ENCODE measurements at regions not wholly inside any gene's neighbourhood (a gene's known extent, or its start where the extent isn't known, plus 50 kb on each side); places are given as distances from the start of the nearest gene placed in this dataset.

GRCh38 chr1:177631770-177632169 is 338.1 kb downstream of the SEC16B start:
- no peak for TF ChIP-seq YY1 (IDR thresholded peaks at IDR 0.05; ENCODE audit: low read depth)
- no peak for TF ChIP-seq TEAD4 (IDR thresholded peaks at IDR 0.05)
- TF ChIP-seq NFIC (IDR thresholded peaks at IDR 0.05), result no peak
- no peak for TF ChIP-seq CREB1 (IDR thresholded peaks at IDR 0.05; ENCODE audit: low read depth)
- no peak for TF ChIP-seq CEBPB (IDR thresholded peaks at IDR 0.05)
- TF ChIP-seq, protein P1, sequence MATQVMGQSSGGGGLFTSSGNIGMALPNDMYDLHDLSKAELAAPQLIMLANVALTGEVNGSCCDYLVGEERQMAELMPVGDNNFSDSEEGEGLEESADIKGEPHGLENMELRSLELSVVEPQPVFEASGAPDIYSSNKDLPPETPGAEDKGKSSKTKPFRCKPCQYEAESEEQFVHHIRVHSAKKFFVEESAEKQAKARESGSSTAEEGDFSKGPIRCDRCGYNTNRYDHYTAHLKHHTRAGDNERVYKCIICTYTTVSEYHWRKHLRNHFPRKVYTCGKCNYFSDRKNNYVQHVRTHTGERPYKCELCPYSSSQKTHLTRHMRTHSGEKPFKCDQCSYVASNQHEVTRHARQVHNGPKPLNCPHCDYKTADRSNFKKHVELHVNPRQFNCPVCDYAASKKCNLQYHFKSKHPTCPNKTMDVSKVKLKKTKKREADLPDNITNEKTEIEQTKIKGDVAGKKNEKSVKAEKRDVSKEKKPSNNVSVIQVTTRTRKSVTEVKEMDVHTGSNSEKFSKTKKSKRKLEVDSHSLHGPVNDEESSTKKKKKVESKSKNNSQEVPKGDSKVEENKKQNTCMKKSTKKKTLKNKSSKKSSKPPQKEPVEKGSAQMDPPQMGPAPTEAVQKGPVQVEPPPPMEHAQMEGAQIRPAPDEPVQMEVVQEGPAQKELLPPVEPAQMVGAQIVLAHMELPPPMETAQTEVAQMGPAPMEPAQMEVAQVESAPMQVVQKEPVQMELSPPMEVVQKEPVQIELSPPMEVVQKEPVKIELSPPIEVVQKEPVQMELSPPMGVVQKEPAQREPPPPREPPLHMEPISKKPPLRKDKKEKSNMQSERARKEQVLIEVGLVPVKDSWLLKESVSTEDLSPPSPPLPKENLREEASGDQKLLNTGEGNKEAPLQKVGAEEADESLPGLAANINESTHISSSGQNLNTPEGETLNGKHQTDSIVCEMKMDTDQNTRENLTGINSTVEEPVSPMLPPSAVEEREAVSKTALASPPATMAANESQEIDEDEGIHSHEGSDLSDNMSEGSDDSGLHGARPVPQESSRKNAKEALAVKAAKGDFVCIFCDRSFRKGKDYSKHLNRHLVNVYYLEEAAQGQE (IDR thresholded peaks at IDR 0.05; ENCODE audit: low read depth), result no peak
- TF ChIP-seq, protein P2, sequence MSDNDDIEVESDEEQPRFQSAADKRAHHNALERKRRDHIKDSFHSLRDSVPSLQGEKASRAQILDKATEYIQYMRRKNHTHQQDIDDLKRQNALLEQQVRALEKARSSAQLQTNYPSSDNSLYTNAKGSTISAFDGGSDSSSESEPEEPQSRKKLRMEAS (IDR thresholded peaks at IDR 0.05), result no peak
- TF ChIP-seq ZBTB7A (IDR thresholded peaks at IDR 0.05; ENCODE audit: low read depth), result no peak
- TF ChIP-seq TCF12 (IDR thresholded peaks at IDR 0.05; ENCODE audit: low read depth), result no peak
- no peak for TF ChIP-seq EP300 (IDR thresholded peaks at IDR 0.05; ENCODE audit: borderline replicate concordance)
- TF ChIP-seq RAD21 (IDR thresholded peaks at IDR 0.05; ENCODE audit: low read depth), result no peak
- no peak for TF ChIP-seq EGR1 (IDR thresholded peaks at IDR 0.05)
- no peak for TF ChIP-seq TAF1 (IDR thresholded peaks at IDR 0.05; ENCODE audit: low read depth)
- TF ChIP-seq, protein P3, sequence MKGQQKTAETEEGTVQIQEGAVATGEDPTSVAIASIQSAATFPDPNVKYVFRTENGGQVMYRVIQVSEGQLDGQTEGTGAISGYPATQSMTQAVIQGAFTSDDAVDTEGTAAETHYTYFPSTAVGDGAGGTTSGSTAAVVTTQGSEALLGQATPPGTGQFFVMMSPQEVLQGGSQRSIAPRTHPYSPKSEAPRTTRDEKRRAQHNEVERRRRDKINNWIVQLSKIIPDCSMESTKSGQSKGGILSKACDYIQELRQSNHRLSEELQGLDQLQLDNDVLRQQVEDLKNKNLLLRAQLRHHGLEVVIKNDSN (IDR thresholded peaks at IDR 0.05), result no peak
- TF ChIP-seq FOXM1 (IDR thresholded peaks at IDR 0.05; ENCODE audit: borderline replicate concordance, low read depth), result no peak

GRCh38 chr1:177629526-177629925 is 340.3 kb downstream of the SEC16B start:
- TF ChIP-seq FOXM1 (IDR thresholded peaks at IDR 0.05; ENCODE audit: borderline replicate concordance, low read depth) (no peak), TCF12 (IDR thresholded peaks at IDR 0.05; ENCODE audit: low read depth) (no peak), EP300 (IDR thresholded peaks at IDR 0.05; ENCODE audit: borderline replicate concordance) (no peak), NFIC (IDR thresholded peaks at IDR 0.05) (no peak), TEAD4 (IDR thresholded peaks at IDR 0.05) (no peak), CEBPB (IDR thresholded peaks at IDR 0.05) (no peak), YY1 (IDR thresholded peaks at IDR 0.05; ENCODE audit: low read depth) (no peak), EGR1 (IDR thresholded peaks at IDR 0.05) (no peak)
- TF ChIP-seq, protein P1 (IDR thresholded peaks at IDR 0.05; ENCODE audit: low read depth), result no peak

GRCh38 chr1:177627148-177627910 is 342.5 kb downstream of the SEC16B start:
- TF ChIP-seq CEBPB (IDR thresholded peaks at IDR 0.05) (no peak), TAF1 (IDR thresholded peaks at IDR 0.05; ENCODE audit: low read depth) (no peak), EP300 (IDR thresholded peaks at IDR 0.05; ENCODE audit: borderline replicate concordance) (no peak), EGR1 (IDR thresholded peaks at IDR 0.05) (no peak), ZBTB7A (IDR thresholded peaks at IDR 0.05; ENCODE audit: low read depth) (no peak), TCF12 (IDR thresholded peaks at IDR 0.05; ENCODE audit: low read depth) (no peak), CREB1 (IDR thresholded peaks at IDR 0.05; ENCODE audit: low read depth) (no peak), RAD21 (IDR thresholded peaks at IDR 0.05; ENCODE audit: low read depth) (no peak), TEAD4 (IDR thresholded peaks at IDR 0.05) (no peak), NFIC (IDR thresholded peaks at IDR 0.05) (no peak), FOXM1 (IDR thresholded peaks at IDR 0.05; ENCODE audit: borderline replicate concordance, low read depth) (no peak), YY1 (IDR thresholded peaks at IDR 0.05; ENCODE audit: low read depth) (no peak)
- TF ChIP-seq, protein P2 (IDR thresholded peaks at IDR 0.05), result no peak
- TF ChIP-seq, protein P3 (IDR thresholded peaks at IDR 0.05), result no peak
- TF ChIP-seq, protein P1 (IDR thresholded peaks at IDR 0.05; ENCODE audit: low read depth), result no peak

- TF ChIP-seq TEAD4 (IDR thresholded peaks at IDR 0.05) (no peak), FOXM1 (IDR thresholded peaks at IDR 0.05; ENCODE audit: borderline replicate concordance, low read depth) (no peak), YY1 (IDR thresholded peaks at IDR 0.05; ENCODE audit: low read depth) (no peak), TCF12 (IDR thresholded peaks at IDR 0.05; ENCODE audit: low read depth) (no peak), CREB1 (IDR thresholded peaks at IDR 0.05; ENCODE audit: low read depth) (no peak)
- TF ChIP-seq, protein P2 (IDR thresholded peaks at IDR 0.05), result no peak
- TF ChIP-seq, protein P3 (IDR thresholded peaks at IDR 0.05), result no peak
Observed at GRCh38 chr1:177620636-177621190, 349.1 kb downstream of the SEC16B start.
